Muscle of back (tissue), 3 donors: ENCODE measurements at regions not wholly inside any gene's neighbourhood (a gene's known extent, or its start where the extent isn't known, plus 50 kb on each side); places are given as distances from the start of the nearest gene placed in this dataset.

Experiments used
- DNase-seq, 3 donors: peaks; one replicate each; pipeline versions ENCODE4 v3.0.0 to v3.0.0-alpha.2; 2013

DNA sequence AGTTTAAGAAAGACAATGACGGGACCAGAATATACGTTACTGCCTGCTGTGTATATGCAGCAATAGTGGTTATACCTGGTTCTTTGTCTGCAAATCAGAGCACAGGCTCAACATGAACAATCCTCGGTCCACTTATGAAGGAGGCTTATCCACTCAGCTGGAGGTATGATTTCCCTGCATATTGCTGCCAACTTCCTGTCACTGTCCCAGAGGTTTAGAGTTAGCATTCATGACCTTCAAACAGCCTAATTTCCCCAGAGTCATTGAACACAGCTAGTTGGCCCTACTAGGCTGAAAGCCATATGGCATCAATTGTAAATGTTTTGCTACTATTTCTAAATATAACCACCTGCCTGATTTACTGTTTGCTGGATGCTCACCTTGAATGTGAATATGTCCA, 224.9 kb upstream of the ZNF717 start:
- DNase-seq = no peak

- no peak for DNase-seq
Measured at GRCh38 chr3:76011121-76011520, 225.8 kb upstream of the ZNF717 start.

DNA sequence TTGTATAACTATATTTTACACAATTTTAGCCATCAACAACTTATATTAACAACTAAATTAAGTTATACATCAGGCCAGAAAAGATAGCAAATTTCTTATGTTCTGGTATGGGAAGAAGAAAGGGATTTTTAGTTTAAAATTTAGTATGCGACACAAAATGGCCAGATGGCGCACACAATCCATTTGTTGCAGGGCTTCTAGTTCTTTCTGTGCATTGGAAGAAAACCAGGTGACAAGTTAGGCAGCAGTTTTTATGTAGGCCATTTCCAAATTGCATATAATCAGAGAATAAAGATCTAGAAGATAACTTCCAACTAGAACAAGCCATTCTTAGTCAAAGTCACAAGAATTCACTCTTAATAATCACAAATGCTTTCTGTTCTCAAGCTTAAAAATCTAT, 230.1 kb upstream of the ZNF717 start:
- no peak for DNase-seq

GRCh38 chr3:76016111-76016510, 230.8 kb upstream of the ZNF717 start:
- no peak for DNase-seq

DNA sequence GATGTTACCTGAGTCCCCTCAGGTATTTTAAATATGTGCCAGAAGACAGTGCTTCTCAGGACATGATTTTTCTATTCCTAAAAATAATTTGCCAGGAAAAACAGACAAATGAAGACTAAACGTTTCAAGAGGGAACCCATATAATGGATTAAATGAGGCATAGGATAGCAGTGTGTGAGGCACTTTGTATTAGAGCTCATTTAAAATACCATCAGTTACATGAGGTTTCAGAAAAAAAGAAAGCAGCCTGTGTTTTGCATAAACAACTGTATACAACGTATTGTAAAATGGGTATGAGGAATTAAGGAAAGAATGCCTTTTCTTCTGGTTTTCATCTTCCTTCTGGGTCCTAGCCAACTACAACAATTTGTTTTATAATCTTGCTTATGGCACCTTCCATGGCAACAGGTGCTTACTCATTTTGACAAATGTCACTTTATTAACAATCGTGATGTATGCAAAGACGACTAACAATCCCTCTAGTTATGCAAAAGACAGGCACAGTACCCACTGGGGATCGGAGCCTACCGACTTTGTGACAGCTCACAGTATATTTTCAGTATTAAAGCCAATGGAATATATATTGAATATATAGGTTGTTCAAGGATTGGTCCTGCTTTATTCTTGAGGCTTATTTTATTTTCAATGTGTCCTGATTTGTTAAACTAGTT, 231.6 kb upstream of the ZNF717 start:
- DNase-seq = no peak

DNA sequence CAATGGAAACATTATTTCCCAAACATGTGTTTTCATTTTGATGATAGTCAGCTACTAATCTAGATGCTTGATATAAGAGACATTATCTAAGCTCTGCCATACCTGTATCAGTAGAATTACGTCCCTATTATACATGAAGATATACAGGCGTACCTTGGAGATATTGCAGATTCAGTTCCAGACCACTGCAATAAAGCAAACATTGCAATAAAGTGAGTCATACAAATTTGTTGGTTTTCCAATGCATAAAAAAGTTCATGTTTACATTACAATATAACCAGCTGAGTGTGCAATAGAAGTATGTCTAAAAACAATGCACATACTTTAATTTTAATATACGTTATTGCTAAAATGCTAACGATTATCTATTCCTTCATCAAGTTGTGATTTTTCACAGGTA, 236.0 kb upstream of the ZNF717 start:
- DNase-seq = no peak

GRCh38 chr3:76024640-76025039, 239.3 kb upstream of the ZNF717 start:
- peak in 2 of 3 donors; percentile 2 to 3 for DNase-seq

- peak in 2 of 3 donors; percentile 1 to 2 for DNase-seq
Measured at GRCh38 chr3:76025561-76025960, 240.2 kb upstream of the ZNF717 start.

DNA sequence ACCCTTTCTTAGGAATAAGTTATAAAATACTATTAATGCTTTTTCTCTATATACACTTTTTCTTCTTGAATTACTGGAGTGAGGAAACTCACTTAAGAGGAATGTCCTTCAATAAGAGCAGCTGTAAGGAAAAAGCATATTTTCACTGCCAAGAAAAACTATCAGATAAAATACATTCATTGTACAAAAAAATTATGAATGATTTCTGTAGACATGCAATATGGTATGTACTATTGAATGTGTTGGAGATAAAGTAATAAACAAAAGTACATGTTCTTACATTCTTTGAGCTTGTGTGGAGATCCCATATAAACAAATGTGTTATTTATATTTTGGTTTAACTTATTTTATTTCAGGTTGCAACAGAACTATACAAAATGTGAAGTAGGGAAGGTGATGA, 241.0 kb upstream of the ZNF717 start:
- DNase-seq = no peak

GRCh38 chr3:76028774-76029173, 243.4 kb upstream of the ZNF717 start:
- no peak for DNase-seq

- no peak for DNase-seq
Measured at GRCh38 chr3:76034649-76035048, 249.3 kb upstream of the ZNF717 start.

DNA sequence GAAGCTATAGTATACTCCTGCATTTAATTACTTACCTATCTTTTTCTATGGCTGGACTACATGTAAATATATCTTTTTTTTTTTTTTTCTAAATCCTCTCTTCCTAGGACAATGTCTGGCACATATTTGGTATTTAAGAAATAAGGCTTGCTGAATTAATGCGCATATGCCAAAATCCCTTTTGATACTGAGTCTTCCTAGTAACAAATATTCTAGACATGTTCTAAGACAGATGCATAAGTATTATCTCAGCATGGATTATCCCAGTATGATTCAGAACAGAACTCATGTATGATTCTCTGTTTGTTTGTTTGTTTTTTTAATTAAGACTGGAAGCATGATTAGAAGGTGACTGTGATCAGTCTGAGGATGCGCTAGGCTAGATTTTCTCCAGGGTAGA, 249.8 kb upstream of the ZNF717 start:
- DNase-seq = no peak

DNA sequence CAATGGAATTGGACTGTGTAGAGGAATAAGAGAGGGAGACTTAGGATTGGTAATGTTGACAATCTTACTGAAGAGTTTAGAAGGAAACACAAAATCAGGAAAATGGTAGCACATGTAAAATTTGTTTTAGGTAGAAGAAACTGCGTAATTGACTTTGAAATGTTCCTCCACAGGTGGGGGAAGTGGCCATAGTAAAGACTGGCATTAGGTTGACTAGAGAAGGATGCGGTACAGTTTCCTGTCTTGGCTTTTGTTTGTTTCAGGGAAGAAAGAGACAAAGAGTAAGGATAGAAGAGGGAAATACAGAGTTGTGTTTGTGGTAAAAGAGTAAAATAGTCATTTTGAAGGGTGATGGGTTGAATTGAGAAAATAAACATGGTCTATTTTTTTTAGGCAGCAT, 253.6 kb upstream of the ZNF717 start:
- no peak for DNase-seq

DNA sequence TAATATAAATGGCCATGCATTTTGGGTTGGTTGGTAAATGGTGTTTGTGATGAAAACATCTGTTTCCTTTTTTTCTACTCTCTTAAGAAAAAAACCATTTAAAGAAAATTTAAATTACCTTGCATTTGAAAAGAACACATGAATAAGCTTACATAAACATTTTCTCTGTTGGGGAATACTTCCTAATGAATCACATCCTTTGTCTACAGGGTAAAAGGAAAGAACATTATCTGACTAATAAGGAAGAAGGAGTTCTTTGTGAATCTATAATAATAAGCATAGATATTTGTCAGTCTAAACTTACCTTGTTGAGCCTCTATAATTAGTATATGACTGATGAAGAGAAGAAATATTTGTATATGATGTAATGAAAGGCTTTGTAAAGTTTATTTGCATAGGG, 254.1 kb upstream of the ZNF717 start:
- no peak for DNase-seq

- DNase-seq = no peak
Measured at GRCh38 chr3:76040946-76041345, 255.6 kb upstream of the ZNF717 start.

DNA sequence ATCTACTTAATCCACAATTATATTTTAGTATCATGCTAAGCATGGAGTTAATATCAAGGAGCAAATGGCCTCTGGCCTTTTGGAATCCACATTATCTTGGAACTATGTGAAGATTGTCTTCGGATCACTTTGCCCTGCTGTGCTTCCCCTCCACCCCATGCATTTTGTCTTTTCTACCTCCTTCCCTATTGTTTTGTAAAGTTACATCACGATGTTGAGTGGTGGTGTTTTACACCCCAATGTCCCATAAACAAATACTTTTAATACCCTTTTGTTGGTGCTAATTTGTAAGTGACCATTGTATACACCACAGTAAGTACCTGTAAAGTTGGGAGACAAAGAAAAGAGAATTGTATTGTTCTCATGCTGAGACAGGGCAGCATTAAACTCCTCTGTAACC, 258.4 kb upstream of the ZNF717 start:
- no peak for DNase-seq

DNA sequence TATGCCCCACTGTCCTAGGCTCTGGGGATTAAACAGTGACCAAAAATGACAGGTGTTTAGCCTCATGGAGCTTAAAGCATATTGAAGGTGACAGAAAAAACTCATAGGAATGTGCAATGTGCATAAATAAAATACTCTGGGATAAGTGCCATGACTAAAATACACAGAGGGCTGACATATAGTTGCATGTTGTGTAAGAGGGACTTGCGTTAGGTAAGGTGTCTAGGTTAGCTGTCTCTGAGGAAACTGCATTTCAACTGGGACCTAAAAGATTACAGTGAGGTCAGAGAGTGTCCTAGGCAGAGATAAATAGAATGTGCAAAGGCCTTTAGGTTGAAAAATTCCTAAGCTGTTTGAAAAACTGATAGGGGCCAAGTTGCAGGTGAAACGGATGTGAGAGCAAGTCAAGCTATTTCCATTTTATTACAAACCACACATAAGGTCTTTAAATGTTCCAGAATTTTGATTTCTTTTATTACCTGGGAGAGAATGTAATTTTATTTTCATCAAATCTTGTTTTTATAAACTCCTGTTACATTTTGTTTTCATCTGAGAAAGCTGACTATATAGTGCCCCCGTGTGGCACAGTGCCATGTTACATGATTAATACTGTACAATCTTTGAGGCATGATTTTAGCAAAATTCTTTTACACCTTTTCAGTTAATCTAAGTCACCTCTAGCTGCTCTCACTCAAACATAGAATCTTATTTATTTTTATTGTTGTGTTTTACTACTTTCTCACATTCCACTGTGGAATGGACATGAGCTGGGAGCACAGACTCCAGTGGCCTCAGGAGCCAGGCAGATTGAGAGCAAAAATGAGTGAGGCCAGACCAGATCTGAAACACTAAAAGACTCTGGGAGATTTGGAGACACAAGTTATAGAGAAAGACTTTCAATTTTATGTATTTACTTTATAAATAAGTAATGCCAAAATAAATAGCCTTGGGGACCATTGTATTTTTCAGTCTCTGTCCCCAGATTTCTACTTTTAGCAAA, 259.6 kb upstream of the ZNF717 start:
- peak in 2 of 3 donors; percentile 21 to 40 for DNase-seq

DNA sequence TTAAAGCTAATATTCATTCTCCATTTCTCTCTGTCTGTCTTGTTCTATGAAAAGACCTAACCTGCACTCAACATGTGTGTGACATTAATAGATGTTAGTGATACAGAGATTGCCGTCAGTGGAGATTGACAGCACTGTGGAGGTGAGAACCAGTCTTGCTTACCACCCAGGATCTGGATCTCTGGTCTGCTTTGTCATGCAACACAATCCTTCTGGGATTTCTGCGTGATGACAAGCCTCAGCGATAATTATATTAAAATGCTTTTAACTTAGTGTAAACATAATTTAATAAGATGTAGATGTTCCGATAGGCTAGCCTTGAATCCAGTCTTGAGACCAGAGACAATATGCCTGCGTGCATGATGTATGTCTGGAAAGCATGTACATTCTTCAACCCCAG, 262.0 kb upstream of the ZNF717 start:
- no peak for DNase-seq

- DNase-seq = no peak
Measured at GRCh38 chr3:76049776-76050175, 264.4 kb upstream of the ZNF717 start.

- DNase-seq = no peak
Measured at GRCh38 chr3:76051145-76051544, 265.8 kb upstream of the ZNF717 start.

DNA sequence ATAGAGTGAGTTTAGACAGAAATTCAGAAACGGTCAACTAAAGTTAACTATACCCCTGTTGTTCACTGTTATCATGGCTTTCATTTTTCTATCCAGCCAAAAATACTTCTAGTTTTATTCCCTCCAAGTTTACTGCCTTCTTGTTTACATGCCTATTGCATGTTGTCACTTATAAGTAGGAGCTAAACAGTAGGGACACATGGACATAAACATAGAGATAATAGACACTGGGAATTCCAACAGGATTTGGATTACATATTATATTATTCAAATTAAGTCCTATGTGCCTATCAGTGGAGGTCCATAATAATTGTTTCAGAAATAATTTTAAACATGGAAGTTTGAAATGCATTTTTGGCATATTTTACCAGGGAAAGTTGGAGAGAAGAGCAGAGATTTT, 269.1 kb upstream of the ZNF717 start:
- no peak for DNase-seq

- no peak for DNase-seq
Measured at GRCh38 chr3:76061654-76062053, 276.3 kb upstream of the ZNF717 start.

DNA sequence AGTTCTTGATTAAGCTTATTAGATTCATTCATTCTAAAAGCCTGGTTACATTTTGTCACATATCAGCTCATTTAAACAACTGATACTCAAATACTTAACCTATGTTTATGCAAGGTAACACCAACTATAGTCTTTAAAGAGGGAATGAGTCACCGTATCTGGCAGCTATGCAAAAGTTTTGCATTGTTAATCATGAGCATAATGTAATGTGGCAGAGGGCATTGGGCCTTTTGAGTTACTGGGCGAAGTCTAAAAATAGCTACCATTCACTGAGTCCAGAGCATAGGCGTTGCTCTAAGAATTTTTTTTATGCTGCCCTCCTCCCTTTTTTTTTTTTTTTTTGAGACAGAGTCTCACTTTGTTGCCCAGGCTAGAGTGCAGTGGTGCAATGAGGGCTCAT, 277.7 kb upstream of the ZNF717 start:
- DNase-seq = peak in 1 of 3 donors; percentile 4
